Caco-2 (cell line): ENCODE measurements at regions not wholly inside any gene's neighbourhood (a gene's known extent, or its start where the extent isn't known, plus 50 kb on each side); places are given as distances from the start of the nearest gene placed in this dataset.

Experiments used
- BruUV-seq: library from RNA; stranded (reverse); fragments of 400-500 nt; replicated peaks from 2 replicates; lab custom pipeline; 2021; lab: Mats Ljungman, UMichigan
- CTCF ChIA-PET: fragments of 300-600 bp; sonication (Branson Sonifier 250); formaldehyde crosslinking; loops from one replicate; lab custom pipeline; 2022; ENCODE audit warnings: antibody characterized with exemption; lab: Charles Lee
- POLR2A ChIA-PET: fragments of 300-600 bp; sonication (Branson Sonifier 250); formaldehyde crosslinking; loops from one replicate; lab custom pipeline; 2022; ENCODE audit warnings: antibody characterized with exemption; lab: Charles Lee
- DNase-seq, 2 experiments: peaks; one replicate each; pipeline versions ENCODE4 v3.0.0 to v3.0.0-alpha.2; 2020 to 2022
- H3K27me3 ChIP-seq: replicated peaks from 2 replicates; pipeline ENCODE4 v1.6.0; 2011; ENCODE audit warnings: low read length; ENCODE audit not compliant: control insufficient read depth, insufficient read depth
- H3K36me3 ChIP-seq: 2 replicates; pipeline ENCODE4 v1.5.1; 2011; ENCODE audit warnings: low read length; ENCODE audit not compliant: control insufficient read depth, insufficient read depth
- H3K4me1 ChIP-seq: fragments of 250-450 bp; sonication (Bioruptor Pico); 2 replicates; pipeline ENCODE4 v1.5.1; 2020; ENCODE audit warnings: mild to moderate bottlenecking
- H3K4me3 ChIP-seq: 2 replicates; pipeline ENCODE4 v1.5.1; 2011; ENCODE audit warnings: low read depth, mild to moderate bottlenecking, control low read depth, low read length
- H3K9me3 ChIP-seq: fragments of 250-450 bp; sonication (Bioruptor Pico); 2 replicates; pipeline ENCODE4 v1.5.1; 2020; ENCODE audit warnings: mild to moderate bottlenecking, moderate library complexity
- H3K27ac Mint-ChIP-seq: one replicate; pipeline ENCODE4 v1.8.0; 2022; ENCODE audit warnings: mixed read lengths; ENCODE audit not compliant: unreplicated experiment
- H3K27me3 Mint-ChIP-seq: one replicate; pipeline ENCODE4 v1.8.0; 2022; ENCODE audit warnings: mixed read lengths; ENCODE audit not compliant: insufficient read depth, unreplicated experiment
- H3K36me3 Mint-ChIP-seq: one replicate; pipeline ENCODE4 v1.8.0; 2022; ENCODE audit warnings: mild to moderate bottlenecking, mixed read lengths; ENCODE audit not compliant: insufficient read depth, unreplicated experiment
- H3K4me1 Mint-ChIP-seq: one replicate; pipeline ENCODE4 v1.8.0; 2022; ENCODE audit warnings: low read depth, mixed read lengths; ENCODE audit not compliant: unreplicated experiment
- H3K4me3 Mint-ChIP-seq: one replicate; pipeline ENCODE4 v1.8.0; 2022; ENCODE audit warnings: mild to moderate bottlenecking, moderate library complexity, mixed read lengths; ENCODE audit not compliant: unreplicated experiment
- H3K9me3 Mint-ChIP-seq: one replicate; pipeline ENCODE4 v1.8.0; 2022; ENCODE audit warnings: mixed read lengths; ENCODE audit not compliant: unreplicated experiment
- CTCF ChIP-seq, 2 experiments: fragments of 200-600 bp in 1 of 2; IDR thresholded peaks; 1 replicate in 1 of 2; 2 replicates in 1 of 2; pipeline versions ENCODE4 v1.5.1 to v1.8.0; 2011 to 2022; ENCODE audit warnings: antibody characterized with exemption in 1 of 2, control low read depth in 1 of 2, inconsistent platforms in 1 of 2, low read depth in 1 of 2, low read length in 1 of 2, mild to moderate bottlenecking in 1 of 2, moderate library complexity in 1 of 2; ENCODE audit not compliant: insufficient read depth in 1 of 2, severe bottlenecking in 1 of 2, unreplicated experiment in 1 of 2
- intact Hi-C: fragments of 100-400 bp; cut with micrococcal nuclease; formaldehyde crosslinking; loops from one replicate; pipeline ENCODE4 v1.10.0; 2022; ENCODE audit not compliant: unreplicated experiment

GRCh38 chr7:153100691-153101237, 341.2 kb downstream of the ACTR3B start:
- no peaks in the 10 kb centered on the region for H3K4me1 ChIP-seq
- intact Hi-C loops: no loop called here
- no peak for TF ChIP-seq CTCF (IDR thresholded peaks at IDR 0.05; ENCODE audit: insufficient read depth in 1 of 2, low read depth in 1 of 2, low read length in 1 of 2, severe bottlenecking in 1 of 2, unreplicated experiment in 1 of 2)
- H3K4me3 Mint-ChIP-seq: no peak overlapping the region
- no peak overlapping the region for H3K4me3 ChIP-seq
- H3K9me3 ChIP-seq: no peaks in the 10 kb centered on the region
- H3K36me3 ChIP-seq: no peaks in the 10 kb centered on the region
- H3K4me1 Mint-ChIP-seq: no peaks in the 10 kb centered on the region
- ChIA-PET CTCF (no interaction called here), POLR2A (no interaction called here)
- no peak overlapping the region for H3K27ac Mint-ChIP-seq
- DNase-seq: no peak
- no peaks in the 10 kb centered on the region for H3K36me3 Mint-ChIP-seq
- no TSS peak for BruUV-seq
- no peaks in the 10 kb centered on the region for H3K9me3 Mint-ChIP-seq
- H3K27me3 ChIP-seq: no peaks in the 10 kb centered on the region; the same call in 1 of the 2 replicates
- H3K27me3 Mint-ChIP-seq: peaks cover 18% of the 10 kb centered on the region

GRCh38 chr7:153103202-153103601, 343.6 kb downstream of the ACTR3B start:
- Mint-ChIP-seq H3K9me3 (no peaks in the 10 kb centered on the region), H3K27ac (no peak overlapping the region), H3K4me1 (no peaks in the 10 kb centered on the region), H3K4me3 (no peak overlapping the region), H3K36me3 (no peaks in the 10 kb centered on the region), H3K27me3 (peaks cover 19% of the 10 kb centered on the region)
- no peaks in the 10 kb centered on the region; the same call in 1 of the 2 replicates for H3K9me3 ChIP-seq
- no peaks in the 10 kb centered on the region for H3K4me1 ChIP-seq
- ChIA-PET POLR2A (no interaction called here), CTCF (no interaction called here)
- H3K4me3 ChIP-seq: no peak overlapping the region
- no TSS peak for BruUV-seq
- TF ChIP-seq CTCF (IDR thresholded peaks at IDR 0.05; ENCODE audit: insufficient read depth in 1 of 2, low read depth in 1 of 2, low read length in 1 of 2, severe bottlenecking in 1 of 2, unreplicated experiment in 1 of 2): no peak
- intact Hi-C loops: no loop called here
- no peak for DNase-seq
- no peaks in the 10 kb centered on the region; the same call in 1 of the 2 replicates for H3K27me3 ChIP-seq
- H3K36me3 ChIP-seq: no peaks in the 10 kb centered on the region

GRCh38 chr7:153107826-153108225, 348.3 kb downstream of the ACTR3B start:
- H3K36me3 Mint-ChIP-seq: no peaks in the 10 kb centered on the region
- ChIA-PET POLR2A (no interaction called here), CTCF (no interaction called here)

More at GRCh38 chr7:153107826-153108225, 348.3 kb downstream of the ACTR3B start:
- intact Hi-C loops: no loop called here
- Histone ChIP-seq H3K9me3 (no peaks in the 10 kb centered on the region; the same call in 1 of the 2 replicates), H3K4me1 (no peaks in the 10 kb centered on the region), H3K4me3 (no peak overlapping the region), H3K36me3 (no peaks in the 10 kb centered on the region), H3K27me3 (no peaks in the 10 kb centered on the region; the same call in 1 of the 2 replicates)
- peaks cover 6% of the 10 kb centered on the region for H3K27me3 Mint-ChIP-seq
- no TSS peak for BruUV-seq
- no peak overlapping the region for H3K27ac Mint-ChIP-seq
- DNase-seq: no peak
- H3K4me1 Mint-ChIP-seq: no peaks in the 10 kb centered on the region
- no peak overlapping the region for H3K4me3 Mint-ChIP-seq
- TF ChIP-seq CTCF (IDR thresholded peaks at IDR 0.05; ENCODE audit: insufficient read depth in 1 of 2, low read depth in 1 of 2, low read length in 1 of 2, severe bottlenecking in 1 of 2, unreplicated experiment in 1 of 2): no peak
- H3K9me3 Mint-ChIP-seq: no peaks in the 10 kb centered on the region
